OCI-LY3 (cell line): ENCODE measurements at regions not wholly inside any gene's neighbourhood (a gene's known extent, or its start where the extent isn't known, plus 50 kb on each side); places are given as distances from the start of the nearest gene placed in this dataset.

Experiments used
- CTCF ChIP-seq: fragments of 200-600, 300-600 bp; sonication (generic); IDR thresholded peaks from 2 replicates; pipeline ENCODE4 v1.5.1; 2014; ENCODE audit warnings: antibody characterized with exemption, low read length, low read depth
- EZH2phosphoT487 ChIP-seq: fragments of 200-600 bp; shearing (Covaris generic); IDR thresholded peaks from 2 replicates; pipeline ENCODE4 v1.6.1; 2018; ENCODE audit warnings: antibody characterized with exemption, mixed run types, low read depth

GRCh38 chr14:104389326-104390220, 190.0 kb upstream of the C14orf180 start:
- TF ChIP-seq CTCF: no peak
- no peak for TF ChIP-seq EZH2phosphoT487
